DOHH2 (cell line): ENCODE measurements at regions not wholly inside any gene's neighbourhood (a gene's known extent, or its start where the extent isn't known, plus 50 kb on each side); places are given as distances from the start of the nearest gene placed in this dataset.

ENCODE experiments used
- H3F3A ChIP-seq: fragments of 200-600 bp; sonication (generic), shearing (Covaris generic); 2 replicates; pipeline ENCODE4 v1.6.0; 2016; ENCODE audit warnings: antibody characterized with exemption, mild to moderate bottlenecking; ENCODE audit not compliant: control insufficient read depth, insufficient read depth
- H3K27ac ChIP-seq: fragments of 200-600 bp; sonication (generic); 2 replicates; pipeline ENCODE4 v1.5.1; 2014; ENCODE audit warnings: low read depth, mild to moderate bottlenecking, low read length, moderate library complexity
- H3K27me3 ChIP-seq: fragments of 200-600 bp; sonication (generic); 2 replicates; pipeline ENCODE4 v1.6.1; 2014; ENCODE audit warnings: mild to moderate bottlenecking, low read length, mixed read lengths; ENCODE audit not compliant: control insufficient read depth
- H3K36me3 ChIP-seq: fragments of 200-600 bp; sonication (generic); 2 replicates; pipeline ENCODE4 v1.6.1; 2014; ENCODE audit warnings: mild to moderate bottlenecking, low read length, moderate library complexity, mixed read lengths; ENCODE audit not compliant: control insufficient read depth
- H3K4me1 ChIP-seq: fragments of 200-600 bp; sonication (generic); 2 replicates; pipeline ENCODE4 v1.6.1; 2014; ENCODE audit warnings: mild to moderate bottlenecking, low read length, mixed read lengths; ENCODE audit not compliant: control insufficient read depth
- H3K4me2 ChIP-seq: fragments of 200-600 bp; sonication (generic); 2 replicates; pipeline ENCODE4 v1.6.0; 2014; ENCODE audit warnings: mild to moderate bottlenecking, low read length, moderate library complexity
- H3K4me3 ChIP-seq: fragments of 200-600 bp; sonication (generic); 2 replicates; pipeline ENCODE4 v1.5.1; 2014; ENCODE audit warnings: mild to moderate bottlenecking, low read length, mixed read lengths
- H3K79me2 ChIP-seq: fragments of 200-600 bp; sonication (generic); 2 replicates; pipeline ENCODE4 v1.6.1; 2014; ENCODE audit warnings: mild to moderate bottlenecking, low read length, mixed read lengths; ENCODE audit not compliant: control insufficient read depth
- H3K9me2 ChIP-seq: fragments of 200-600 bp; sonication (generic); replicated peaks from 2 replicates; pipeline ENCODE4 v1.6.1; 2014; ENCODE audit warnings: mild to moderate bottlenecking, low read length, mixed read lengths; ENCODE audit not compliant: control insufficient read depth
- H3K9me3 ChIP-seq: fragments of 200-600 bp; sonication (generic); 2 replicates; pipeline ENCODE4 v1.6.1; 2014; ENCODE audit warnings: antibody characterized with exemption, low read length, mixed read lengths; ENCODE audit not compliant: control insufficient read depth, insufficient read depth
- H4K20me1 ChIP-seq: fragments of 200-600 bp; sonication (generic); 2 replicates; pipeline ENCODE4 v1.6.0; 2014; ENCODE audit warnings: low read depth, mild to moderate bottlenecking, antibody characterized with exemption, low read length, moderate library complexity; ENCODE audit not compliant: control insufficient read depth, insufficient read depth
- EZH2phosphoT487 ChIP-seq: fragments of 200-600 bp; sonication (generic); IDR thresholded peaks from 2 replicates; pipeline ENCODE4 v1.6.1; 2017; ENCODE audit warnings: borderline replicate concordance, mild to moderate bottlenecking, antibody characterized with exemption, low read length, moderate library complexity, mixed read lengths
- TF ChIP-seq, protein P1 (sequence below): fragments of 200-600 bp; sonication (generic); IDR thresholded peaks from one replicate; pipeline ENCODE4 v1.5.1; 2014; ENCODE audit warnings: antibody characterized with exemption, mild to moderate bottlenecking, low read depth, low read length; ENCODE audit not compliant: poor library complexity, severe bottlenecking

DNA sequence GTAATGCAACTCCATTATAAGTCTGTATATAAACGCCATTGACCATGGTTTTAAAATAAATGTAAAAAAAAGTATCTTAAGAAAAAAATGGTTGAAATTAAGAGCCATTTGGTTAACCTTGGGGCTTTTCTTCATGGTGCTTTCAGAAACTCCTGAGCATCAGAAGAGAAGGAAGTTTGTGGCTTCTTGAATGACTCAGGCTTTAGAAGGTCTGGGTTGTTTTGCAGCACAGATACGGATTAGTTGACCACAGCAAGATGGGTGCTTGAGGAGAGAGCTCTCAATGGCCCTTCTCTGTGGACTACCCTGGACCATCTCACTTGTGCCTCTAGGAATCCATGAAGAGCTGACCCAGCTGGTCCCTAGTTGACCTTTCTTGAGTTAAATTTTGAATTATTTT lies 189.5 kb downstream of the TMEM38B start:
- Histone ChIP-seq H3K4me1 (no peaks in the 10 kb centered on the region), H3K27ac (no peak overlapping the region), H3K9me3 (no peaks in the 10 kb centered on the region), H3K27me3 (peaks cover 3% of the 10 kb centered on the region; the same call in 1 of the 2 replicates), H3F3A (no peaks in the 10 kb centered on the region), H3K36me3 (no peaks in the 10 kb centered on the region), H4K20me1 (no peaks in the 10 kb centered on the region), H3K4me3 (no peak overlapping the region), H3K79me2 (no peaks in the 10 kb centered on the region), H3K9me2 (no peaks in the 10 kb centered on the region), H3K4me2 (no peak overlapping the region)
- TF ChIP-seq, protein P1, sequence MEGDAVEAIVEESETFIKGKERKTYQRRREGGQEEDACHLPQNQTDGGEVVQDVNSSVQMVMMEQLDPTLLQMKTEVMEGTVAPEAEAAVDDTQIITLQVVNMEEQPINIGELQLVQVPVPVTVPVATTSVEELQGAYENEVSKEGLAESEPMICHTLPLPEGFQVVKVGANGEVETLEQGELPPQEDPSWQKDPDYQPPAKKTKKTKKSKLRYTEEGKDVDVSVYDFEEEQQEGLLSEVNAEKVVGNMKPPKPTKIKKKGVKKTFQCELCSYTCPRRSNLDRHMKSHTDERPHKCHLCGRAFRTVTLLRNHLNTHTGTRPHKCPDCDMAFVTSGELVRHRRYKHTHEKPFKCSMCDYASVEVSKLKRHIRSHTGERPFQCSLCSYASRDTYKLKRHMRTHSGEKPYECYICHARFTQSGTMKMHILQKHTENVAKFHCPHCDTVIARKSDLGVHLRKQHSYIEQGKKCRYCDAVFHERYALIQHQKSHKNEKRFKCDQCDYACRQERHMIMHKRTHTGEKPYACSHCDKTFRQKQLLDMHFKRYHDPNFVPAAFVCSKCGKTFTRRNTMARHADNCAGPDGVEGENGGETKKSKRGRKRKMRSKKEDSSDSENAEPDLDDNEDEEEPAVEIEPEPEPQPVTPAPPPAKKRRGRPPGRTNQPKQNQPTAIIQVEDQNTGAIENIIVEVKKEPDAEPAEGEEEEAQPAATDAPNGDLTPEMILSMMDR: no peak
- no peak for TF ChIP-seq EZH2phosphoT487

DNA sequence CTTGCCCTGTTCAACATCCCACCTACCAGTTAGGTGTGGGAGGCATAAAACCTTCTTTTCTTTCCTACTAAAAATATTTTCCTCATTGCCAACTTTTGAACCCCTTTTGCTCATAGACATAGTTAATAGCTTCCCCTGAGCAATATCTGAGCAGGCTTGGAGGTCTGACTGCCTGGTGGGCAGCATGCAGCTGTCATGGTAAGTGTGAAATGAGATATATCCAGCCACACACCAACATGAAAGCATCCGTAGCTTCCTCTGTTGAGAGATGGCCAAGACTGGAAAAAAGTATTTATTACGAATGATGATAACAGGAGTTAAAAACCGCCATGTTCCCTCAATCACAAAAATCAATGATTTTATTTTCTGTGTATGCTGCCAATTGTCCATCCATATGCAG lies 190.1 kb downstream of the TMEM38B start:
- H3K9me3 ChIP-seq: no peaks in the 10 kb centered on the region
- no peak overlapping the region for H3K27ac ChIP-seq
- peaks cover 3% of the 10 kb centered on the region; the same call in 1 of the 2 replicates for H3K27me3 ChIP-seq
- H3K79me2 ChIP-seq: no peaks in the 10 kb centered on the region
- no peaks in the 10 kb centered on the region for H4K20me1 ChIP-seq
- H3F3A ChIP-seq: no peaks in the 10 kb centered on the region
- no peaks in the 10 kb centered on the region for H3K9me2 ChIP-seq
- H3K36me3 ChIP-seq: no peaks in the 10 kb centered on the region
- no peak overlapping the region for H3K4me3 ChIP-seq
- TF ChIP-seq, protein P1: no peak
- no peak for TF ChIP-seq EZH2phosphoT487
- H3K4me1 ChIP-seq: peaks cover 4% of the 10 kb centered on the region; the same call in 1 of the 2 replicates
- no peak overlapping the region for H3K4me2 ChIP-seq

DNA sequence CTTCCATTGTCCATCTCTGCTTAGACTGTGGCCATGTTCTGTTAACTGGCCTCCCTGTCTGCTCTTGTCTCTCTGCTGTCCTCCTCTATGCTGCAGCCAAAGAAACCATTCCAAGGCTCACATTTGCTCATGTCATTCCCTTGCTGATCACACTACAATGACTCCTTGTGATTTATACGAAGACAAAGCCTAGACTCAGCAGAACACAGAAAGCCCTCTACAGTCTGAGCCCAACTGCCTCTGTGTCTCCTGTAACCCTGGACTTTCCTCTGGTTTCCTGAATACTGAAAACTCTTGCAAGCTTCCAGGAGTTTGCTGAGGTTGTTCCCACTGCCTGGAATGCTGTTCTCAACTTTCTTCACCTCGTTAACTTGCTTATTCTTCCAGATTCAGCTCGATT lies 191.8 kb downstream of the TMEM38B start:
- Histone ChIP-seq H3K27ac (no peak overlapping the region), H3K27me3 (peaks cover 3% of the 10 kb centered on the region; the same call in 1 of the 2 replicates), H3K9me3 (no peaks in the 10 kb centered on the region), H4K20me1 (no peaks in the 10 kb centered on the region), H3K36me3 (no peaks in the 10 kb centered on the region), H3K9me2 (no peaks in the 10 kb centered on the region), H3F3A (no peaks in the 10 kb centered on the region), H3K79me2 (no peaks in the 10 kb centered on the region), H3K4me3 (no peak overlapping the region), H3K4me1 (peaks cover 10% of the 10 kb centered on the region), H3K4me2 (no peak overlapping the region)
- TF ChIP-seq EZH2phosphoT487: no peak
- TF ChIP-seq, protein P1: no peak

DNA sequence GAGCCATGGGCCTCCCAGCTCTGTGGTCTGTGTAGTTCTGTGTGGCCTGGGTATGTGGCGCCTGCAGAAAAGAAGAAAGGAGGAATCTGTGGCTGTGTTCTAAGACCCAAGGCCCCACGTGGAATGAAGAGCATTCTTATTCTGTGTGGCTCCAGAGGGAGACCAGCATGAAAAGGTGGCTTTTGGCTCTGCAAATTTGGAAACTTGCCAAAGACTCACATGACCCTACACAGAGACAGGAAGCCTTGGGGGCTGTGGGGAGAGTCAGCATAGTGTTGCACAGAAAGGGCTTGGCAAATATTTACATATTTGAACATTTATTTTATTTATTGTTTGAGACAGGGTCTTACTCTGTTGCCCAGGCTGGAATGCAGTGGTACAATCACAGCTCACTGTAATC lies 193.3 kb downstream of the TMEM38B start:
- H3K36me3 ChIP-seq: no peaks in the 10 kb centered on the region
- no peak overlapping the region for H3K4me2 ChIP-seq
- no peak overlapping the region for H3K4me3 ChIP-seq
- peaks cover 3% of the 10 kb centered on the region; the same call in 1 of the 2 replicates for H3K27me3 ChIP-seq
- H3K4me1 ChIP-seq: peaks cover 10% of the 10 kb centered on the region
- no peaks in the 10 kb centered on the region for H3K9me2 ChIP-seq
- no peaks in the 10 kb centered on the region for H3F3A ChIP-seq
- no peak for TF ChIP-seq EZH2phosphoT487
- TF ChIP-seq, protein P1: no peak
- H3K9me3 ChIP-seq: no peaks in the 10 kb centered on the region
- no peak overlapping the region for H3K27ac ChIP-seq
- no peaks in the 10 kb centered on the region for H3K79me2 ChIP-seq
- H4K20me1 ChIP-seq: no peaks in the 10 kb centered on the region
